Sigmoid colon (tissue), 6 donors: ENCODE measurements at regions not wholly inside any gene's neighbourhood (a gene's known extent, or its start where the extent isn't known, plus 50 kb on each side); places are given as distances from the start of the nearest gene placed in this dataset.

Experiments
- DNase-seq: peaks from one replicate; pipeline ENCODE4 v3.0.0-alpha.2; 2019
- H3K27ac ChIP-seq, 4 donors: fragments of 200-600 bp; sonication (generic); one replicate each; pipeline ENCODE4 v1.5.1; 2016 to 2019; ENCODE audit warnings: mild to moderate bottlenecking in 1 of 4
- H3K27me3 ChIP-seq, 3 donors: fragments of 200-600 bp; sonication (generic); one replicate each; pipeline ENCODE4 v1.5.1; 2019; ENCODE audit warnings: mild to moderate bottlenecking in 1 of 3
- H3K36me3 ChIP-seq, 4 donors: fragments of 200-600 bp; sonication (generic); one replicate each; pipeline ENCODE4 v1.5.1; 2016 to 2019
- H3K4me1 ChIP-seq, 4 donors: fragments of 200-600 bp; sonication (generic); one replicate each; pipeline ENCODE4 v1.5.1; 2017 to 2019
- H3K4me3 ChIP-seq, 4 donors: fragments of 200-600 bp; sonication (generic); one replicate each; pipeline ENCODE4 v1.5.1; 2017 to 2019; ENCODE audit warnings: mild to moderate bottlenecking in 2 of 4, moderate library complexity in 1 of 4
- H3K9me3 ChIP-seq, 4 donors: fragments of 200-600 bp in 3 of 4; sonication (generic) in 3 of 4; one replicate each; pipeline versions ENCODE4 v1.5.1 to v1.6.1; 2013 to 2019
- EP300 ChIP-seq, 4 donors: sonication (generic); formaldehyde crosslinking; IDR thresholded peaks; one replicate each; pipeline ENCODE4 v1.6.1; 2017; ENCODE audit warnings: antibody characterized with exemption in 4 of 4
- POLR2A ChIP-seq, 2 donors: fragments of 450-650 bp; IDR thresholded peaks; one replicate each; pipeline ENCODE4 v1.6.1; 2016; ENCODE audit warnings: antibody characterized with exemption in 2 of 2, mild to moderate bottlenecking in 2 of 2, moderate library complexity in 2 of 2
- POLR2AphosphoS5 ChIP-seq, 4 donors: sonication (generic); formaldehyde crosslinking; IDR thresholded peaks; one replicate each; pipeline ENCODE4 v1.6.1; 2017; ENCODE audit warnings: antibody characterized with exemption in 4 of 4
- WGBS, 2 donors: extraction: QIAGEN DNeasy Blood & Tissue Kit; methylation state at CpG; one replicate each; pipeline ENCODE4 v1.1.7; 2013; 5-methylcytosine and 5-hydroxymethylcytosine counted together
- intact Hi-C: fragments of 100-400 bp; cut with DNase I; formaldehyde crosslinking; loops from one replicate; pipeline ENCODE4 v1.15.1; 2023
- TF ChIP-seq, protein P1 (sequence below), 4 experiments: fragments of 450-650 bp in 3 of 4; fragments of 200-600 bp in 1 of 4; IDR thresholded peaks; one replicate each; pipeline ENCODE4 v1.5.1; 2016 to 2019; ENCODE audit warnings: antibody characterized with exemption in 4 of 4, mild to moderate bottlenecking in 3 of 4, moderate library complexity in 2 of 4
- donor health status: healthy with polysubstance abuse.
- donor health status: healthy.

DNA sequence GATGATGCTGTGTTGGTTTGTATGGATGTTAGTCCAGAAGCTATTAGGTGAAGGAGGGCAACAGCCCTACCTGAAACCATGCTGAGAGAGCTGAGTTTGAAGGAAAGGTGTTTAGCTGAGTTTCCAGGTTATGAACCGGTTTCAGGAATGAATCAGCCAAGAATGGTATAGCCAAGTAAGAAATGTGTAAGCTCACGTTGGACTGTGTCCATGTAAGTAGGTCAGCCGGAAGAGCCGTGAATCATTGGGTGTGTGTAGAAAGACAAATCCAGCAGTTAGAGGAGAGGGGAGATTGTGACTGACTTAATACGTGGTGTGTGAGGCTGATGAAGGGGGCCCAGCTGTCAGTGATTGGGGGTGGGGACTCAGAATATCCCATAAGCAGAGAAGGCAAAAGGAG is 77.2 kb upstream of the SPIN4 start:
- H3K36me3 ChIP-seq, result peaks cover 0 to 4% (median 0%) of the 10 kb centered on the region in 4 donors
- WGBS, 2 donors, result 97 to 98% methylated on average over 5 of the region's 5 CpGs
- H3K27me3 ChIP-seq, result no peaks in the 10 kb centered on the region
- no peaks in the 10 kb centered on the region for H3K4me1 ChIP-seq
- no peak overlapping the region for H3K4me3 ChIP-seq
- intact Hi-C loops, result no loop called here
- TF ChIP-seq, protein P1, sequence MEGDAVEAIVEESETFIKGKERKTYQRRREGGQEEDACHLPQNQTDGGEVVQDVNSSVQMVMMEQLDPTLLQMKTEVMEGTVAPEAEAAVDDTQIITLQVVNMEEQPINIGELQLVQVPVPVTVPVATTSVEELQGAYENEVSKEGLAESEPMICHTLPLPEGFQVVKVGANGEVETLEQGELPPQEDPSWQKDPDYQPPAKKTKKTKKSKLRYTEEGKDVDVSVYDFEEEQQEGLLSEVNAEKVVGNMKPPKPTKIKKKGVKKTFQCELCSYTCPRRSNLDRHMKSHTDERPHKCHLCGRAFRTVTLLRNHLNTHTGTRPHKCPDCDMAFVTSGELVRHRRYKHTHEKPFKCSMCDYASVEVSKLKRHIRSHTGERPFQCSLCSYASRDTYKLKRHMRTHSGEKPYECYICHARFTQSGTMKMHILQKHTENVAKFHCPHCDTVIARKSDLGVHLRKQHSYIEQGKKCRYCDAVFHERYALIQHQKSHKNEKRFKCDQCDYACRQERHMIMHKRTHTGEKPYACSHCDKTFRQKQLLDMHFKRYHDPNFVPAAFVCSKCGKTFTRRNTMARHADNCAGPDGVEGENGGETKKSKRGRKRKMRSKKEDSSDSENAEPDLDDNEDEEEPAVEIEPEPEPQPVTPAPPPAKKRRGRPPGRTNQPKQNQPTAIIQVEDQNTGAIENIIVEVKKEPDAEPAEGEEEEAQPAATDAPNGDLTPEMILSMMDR (IDR thresholded peaks at IDR 0.05), result no peak
- H3K27ac ChIP-seq, result no peak overlapping the region
- H3K9me3 ChIP-seq, result no peaks in the 10 kb centered on the region
- DNase-seq, result no peak

DNA sequence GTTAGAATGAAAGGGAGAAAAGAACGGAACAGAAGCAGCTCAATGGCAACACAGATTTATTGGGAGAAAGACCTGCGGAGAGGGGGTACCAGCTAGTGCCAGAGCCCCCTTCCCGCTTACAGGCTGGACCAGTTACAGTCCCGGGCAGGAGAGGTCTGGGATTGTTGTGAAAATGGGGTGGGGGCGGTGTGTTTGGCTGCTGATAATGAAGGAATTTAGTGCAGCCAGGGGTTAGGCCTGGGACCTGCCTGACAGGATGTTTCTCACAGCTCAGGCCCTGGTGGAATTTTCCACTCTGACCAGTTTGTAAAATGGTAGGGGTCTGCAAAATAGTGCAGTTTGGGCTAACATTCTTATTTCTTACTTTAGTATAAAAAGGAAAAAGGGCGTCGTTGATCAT is 75.4 kb upstream of the SPIN4 start:
- H3K4me3 ChIP-seq, result no peak overlapping the region
- TF ChIP-seq POLR2AphosphoS5 (IDR thresholded peaks at IDR 0.05) (no peak), POLR2A (IDR thresholded peaks at IDR 0.05) (no peak), EP300 (IDR thresholded peaks at IDR 0.05) (no peak)
- TF ChIP-seq, protein P1 (IDR thresholded peaks at IDR 0.05), result no peak
- no peak overlapping the region for H3K27ac ChIP-seq
- 92 to 98% methylated on average over 7 of the region's 7 CpGs for WGBS, 2 donors
- peaks cover 0 to 4% (median 0%) of the 10 kb centered on the region in 4 donors for H3K36me3 ChIP-seq
- H3K4me1 ChIP-seq, result no peaks in the 10 kb centered on the region
- intact Hi-C loops, result no loop called here
- no peaks in the 10 kb centered on the region for H3K9me3 ChIP-seq
- no peak for DNase-seq
- H3K27me3 ChIP-seq, result no peaks in the 10 kb centered on the region

DNA sequence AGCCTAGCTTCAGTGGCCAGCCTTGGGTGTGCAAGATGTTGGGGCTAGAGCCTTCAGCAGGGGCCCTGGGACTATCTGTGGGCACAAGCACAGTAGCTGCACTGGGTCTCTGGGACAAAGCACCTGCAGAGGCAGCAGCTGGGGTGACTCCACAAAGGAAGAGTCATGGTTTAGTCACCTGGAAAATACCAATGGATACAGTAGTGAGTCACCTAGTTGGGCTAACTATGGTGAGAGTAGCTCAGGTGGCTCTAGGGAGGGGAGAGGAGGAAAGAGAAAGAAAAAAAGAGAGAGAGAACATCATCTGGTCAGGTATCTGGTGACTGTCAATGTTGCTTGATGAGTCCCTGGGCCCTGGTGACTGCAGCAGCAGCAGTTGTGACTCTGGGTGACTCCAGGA is 72.9 kb upstream of the SPIN4 start:
- DNase-seq, result no peak
- Histone ChIP-seq H3K9me3 (no peaks in the 10 kb centered on the region), H3K4me3 (no peak overlapping the region), H3K27me3 (no peaks in the 10 kb centered on the region), H3K27ac (no peak overlapping the region), H3K36me3 (peaks cover 0 to under 1% (median 0%) of the 10 kb centered on the region in 4 donors), H3K4me1 (no peaks in the 10 kb centered on the region)
- TF ChIP-seq POLR2AphosphoS5 (IDR thresholded peaks at IDR 0.05) (no peak), POLR2A (IDR thresholded peaks at IDR 0.05) (no peak), EP300 (IDR thresholded peaks at IDR 0.05) (no peak)
- TF ChIP-seq, protein P1 (IDR thresholded peaks at IDR 0.05), result no peak
- intact Hi-C loops, result no loop called here

DNA sequence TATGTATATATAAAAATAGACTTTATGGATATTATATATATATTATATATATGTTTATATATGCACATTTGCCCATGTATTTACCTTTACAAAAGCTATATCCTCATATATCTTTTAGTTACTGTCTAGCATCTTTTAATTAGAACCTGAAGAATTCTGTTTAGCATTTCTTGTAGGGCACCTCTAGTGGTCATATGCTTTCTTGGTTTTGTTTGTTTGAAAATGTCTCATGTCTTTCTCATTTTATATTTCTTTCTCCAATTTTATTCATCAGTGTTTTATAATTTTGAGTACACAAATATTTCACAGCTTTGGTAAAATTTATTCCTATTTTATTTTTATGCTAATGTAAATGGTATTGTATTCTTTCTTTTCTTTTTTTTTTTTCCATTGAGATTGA is 70.3 kb upstream of the SPIN4 start:
- TF ChIP-seq EP300 (IDR thresholded peaks at IDR 0.05), result no peak
- TF ChIP-seq POLR2AphosphoS5 (IDR thresholded peaks at IDR 0.05), result no peak
- TF ChIP-seq, protein P1 (IDR thresholded peaks at IDR 0.05), result no peak
- TF ChIP-seq POLR2A (IDR thresholded peaks at IDR 0.05), result no peak
- Histone ChIP-seq H3K27me3 (no peaks in the 10 kb centered on the region), H3K36me3 (no peaks in the 10 kb centered on the region), H3K27ac (no peak overlapping the region), H3K4me1 (no peaks in the 10 kb centered on the region), H3K4me3 (no peak overlapping the region), H3K9me3 (no peaks in the 10 kb centered on the region)
- DNase-seq, result no peak
- intact Hi-C loops, result no loop called here

DNA sequence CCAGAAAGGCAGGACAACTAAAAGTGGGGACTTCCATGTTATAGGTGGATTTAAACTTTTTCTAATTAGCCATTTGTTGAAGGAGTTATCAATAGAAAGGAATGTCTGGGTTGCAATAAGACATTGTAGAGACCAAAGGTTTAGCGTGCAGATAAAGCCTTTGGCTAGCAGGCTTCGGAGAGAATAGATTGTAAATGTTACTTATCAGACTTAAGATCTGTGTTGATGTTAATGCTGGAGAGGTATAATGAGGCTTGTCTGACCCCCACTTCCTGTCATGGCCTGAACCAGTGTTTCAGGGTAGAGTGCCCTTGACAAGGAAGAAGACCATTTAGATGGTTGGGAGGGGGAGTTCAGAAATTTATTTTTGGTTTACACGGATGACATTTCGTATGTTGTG is 67.1 kb upstream of the SPIN4 start:
- no peaks in the 10 kb centered on the region for H3K36me3 ChIP-seq
- DNase-seq, result no peak

More for the DNA sequence above, 67.1 kb upstream of the SPIN4 start:
- Histone ChIP-seq H3K27ac (no peak overlapping the region), H3K9me3 (no peaks in the 10 kb centered on the region), H3K27me3 (no peaks in the 10 kb centered on the region), H3K4me1 (no peaks in the 10 kb centered on the region), H3K4me3 (no peak overlapping the region)
- 78 to 86% methylated on average over 4 of the region's 4 CpGs for WGBS, 2 donors
- intact Hi-C loops, result no loop called here
- TF ChIP-seq POLR2AphosphoS5 (IDR thresholded peaks at IDR 0.05) (no peak), EP300 (IDR thresholded peaks at IDR 0.05) (no peak), POLR2A (IDR thresholded peaks at IDR 0.05) (no peak)
- TF ChIP-seq, protein P1 (IDR thresholded peaks at IDR 0.05), result no peak
